AG09309 (cell line): ENCODE measurements at regions not wholly inside any gene's neighbourhood (a gene's known extent, or its start where the extent isn't known, plus 50 kb on each side); places are given as distances from the start of the nearest gene placed in this dataset.

Experiments used
- DNase-seq: peaks from one replicate; pipeline ENCODE4 v3.0.0-alpha.2; 2010; ENCODE audit warnings: low read depth
- H3K4me3 ChIP-seq: 2 replicates; pipeline ENCODE4 v1.5.1; 2011; ENCODE audit warnings: mild to moderate bottlenecking, low read depth, low read length, moderate library complexity; ENCODE audit not compliant: control insufficient read depth
- TF ChIP-seq, protein P1 (sequence below): IDR thresholded peaks from 2 replicates; pipeline ENCODE4 v1.5.1; 2011; ENCODE audit warnings: mild to moderate bottlenecking, low read depth, low read length, inconsistent platforms; ENCODE audit not compliant: insufficient read depth, control insufficient read depth; ENCODE audit errors: missing control alignments

DNA sequence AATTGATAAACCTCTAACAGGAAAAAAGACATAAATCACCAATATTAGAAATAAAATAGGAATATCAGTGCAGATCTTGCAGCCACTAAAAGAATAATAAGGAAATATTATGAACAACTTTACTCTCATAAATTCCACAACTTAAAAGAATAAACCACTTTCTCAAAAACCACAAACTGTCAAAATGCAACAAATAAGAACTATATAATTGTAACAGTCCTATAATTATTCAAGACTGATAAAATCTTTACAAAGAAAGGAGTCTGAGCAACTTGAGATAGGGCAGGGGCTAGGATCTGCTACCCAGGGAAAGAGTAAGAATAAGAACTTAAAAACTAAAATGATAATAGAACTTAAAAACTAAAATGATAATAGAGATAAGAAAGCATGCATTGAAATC lies 169.5 kb upstream of the GDF10 start:
- no peak for DNase-seq
- no peak overlapping the region for H3K4me3 ChIP-seq
- TF ChIP-seq, protein P1, sequence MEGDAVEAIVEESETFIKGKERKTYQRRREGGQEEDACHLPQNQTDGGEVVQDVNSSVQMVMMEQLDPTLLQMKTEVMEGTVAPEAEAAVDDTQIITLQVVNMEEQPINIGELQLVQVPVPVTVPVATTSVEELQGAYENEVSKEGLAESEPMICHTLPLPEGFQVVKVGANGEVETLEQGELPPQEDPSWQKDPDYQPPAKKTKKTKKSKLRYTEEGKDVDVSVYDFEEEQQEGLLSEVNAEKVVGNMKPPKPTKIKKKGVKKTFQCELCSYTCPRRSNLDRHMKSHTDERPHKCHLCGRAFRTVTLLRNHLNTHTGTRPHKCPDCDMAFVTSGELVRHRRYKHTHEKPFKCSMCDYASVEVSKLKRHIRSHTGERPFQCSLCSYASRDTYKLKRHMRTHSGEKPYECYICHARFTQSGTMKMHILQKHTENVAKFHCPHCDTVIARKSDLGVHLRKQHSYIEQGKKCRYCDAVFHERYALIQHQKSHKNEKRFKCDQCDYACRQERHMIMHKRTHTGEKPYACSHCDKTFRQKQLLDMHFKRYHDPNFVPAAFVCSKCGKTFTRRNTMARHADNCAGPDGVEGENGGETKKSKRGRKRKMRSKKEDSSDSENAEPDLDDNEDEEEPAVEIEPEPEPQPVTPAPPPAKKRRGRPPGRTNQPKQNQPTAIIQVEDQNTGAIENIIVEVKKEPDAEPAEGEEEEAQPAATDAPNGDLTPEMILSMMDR: no peak

DNA sequence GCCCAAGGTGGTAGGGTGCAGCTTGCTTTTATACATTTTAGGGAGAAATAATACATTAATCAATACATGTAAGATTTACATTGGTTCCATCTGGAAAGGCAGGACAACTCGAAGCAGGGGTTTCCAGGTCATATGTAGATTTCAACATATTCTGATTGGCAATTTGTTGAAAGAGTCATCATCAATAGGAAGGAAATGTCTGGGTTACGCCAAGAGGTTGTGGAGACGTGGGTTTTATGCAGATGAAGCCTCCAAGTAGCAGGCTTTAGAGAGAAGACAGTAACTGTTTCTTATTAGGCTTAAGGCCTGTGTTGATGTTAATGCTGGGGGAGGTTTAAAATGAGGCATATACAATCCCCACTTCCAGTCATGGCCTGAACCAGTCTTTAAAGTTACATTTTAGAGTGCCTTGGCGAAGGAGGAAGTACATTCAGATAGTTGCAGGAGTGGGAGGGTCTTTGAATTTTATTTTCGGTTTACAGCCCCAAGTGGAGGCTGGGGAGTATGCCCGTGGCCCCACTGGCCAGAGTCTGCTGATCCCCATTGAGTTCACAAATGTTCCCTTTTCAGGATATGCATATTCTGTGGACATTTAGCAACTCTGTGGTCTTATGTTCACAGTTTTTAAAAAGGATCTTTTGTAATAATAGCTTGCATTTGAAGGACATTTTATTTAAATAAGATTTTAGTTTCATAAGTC lies 166.0 kb upstream of the GDF10 start:
- TF ChIP-seq, protein P1: no peak
- no peak overlapping the region for H3K4me3 ChIP-seq
- DNase-seq: no peak

DNA sequence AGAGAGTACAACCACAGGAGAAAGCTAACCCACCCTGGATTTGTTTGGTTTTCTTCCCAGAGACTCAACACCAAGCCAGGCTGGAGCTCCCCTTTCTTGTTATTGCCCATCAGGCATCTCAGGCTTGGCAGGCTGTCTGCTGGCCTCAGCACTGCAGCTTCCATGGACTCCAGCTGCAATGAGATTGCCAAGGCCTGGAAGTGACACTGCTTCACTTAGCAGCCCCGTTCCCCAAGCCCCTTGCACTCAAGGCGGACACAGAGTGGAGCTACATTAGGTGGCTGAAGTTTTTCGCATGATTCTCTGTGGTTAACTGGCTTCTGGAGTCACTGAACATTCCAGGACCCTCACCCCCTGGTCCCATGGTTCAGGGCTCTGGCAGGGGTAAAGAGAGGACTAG lies 163.1 kb upstream of the GDF10 start:
- DNase-seq: no peak
- no peak overlapping the region for H3K4me3 ChIP-seq
- TF ChIP-seq, protein P1: no peak

DNA sequence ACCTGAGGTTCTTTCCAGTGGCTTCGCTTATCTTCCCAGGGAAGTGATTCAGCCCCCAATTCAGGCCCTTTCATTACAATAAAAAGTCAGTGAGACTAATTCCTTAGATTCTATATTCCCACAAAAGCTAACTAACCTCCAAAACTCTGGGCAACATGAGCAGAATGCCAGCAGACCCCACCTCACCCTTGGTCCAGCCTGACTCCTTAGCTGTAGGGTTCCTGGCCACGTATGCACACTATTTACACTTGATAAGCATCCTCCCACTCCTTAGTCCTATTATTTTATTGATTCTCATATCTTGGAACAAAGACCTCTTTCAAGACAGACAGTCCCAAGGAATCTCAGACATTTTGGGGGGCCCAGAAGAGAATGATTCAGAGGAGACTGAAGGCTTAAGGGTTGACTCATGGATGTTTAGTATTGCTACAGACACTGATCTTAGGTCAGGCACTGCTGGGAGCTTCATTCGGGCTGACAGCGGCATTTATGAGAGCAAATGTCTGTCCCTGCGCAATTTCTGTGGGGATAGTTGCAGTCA lies 162.6 kb upstream of the GDF10 start:
- H3K4me3 ChIP-seq: no peak overlapping the region
- peak; percentile 79 for DNase-seq
- TF ChIP-seq, protein P1: no peak

DNA sequence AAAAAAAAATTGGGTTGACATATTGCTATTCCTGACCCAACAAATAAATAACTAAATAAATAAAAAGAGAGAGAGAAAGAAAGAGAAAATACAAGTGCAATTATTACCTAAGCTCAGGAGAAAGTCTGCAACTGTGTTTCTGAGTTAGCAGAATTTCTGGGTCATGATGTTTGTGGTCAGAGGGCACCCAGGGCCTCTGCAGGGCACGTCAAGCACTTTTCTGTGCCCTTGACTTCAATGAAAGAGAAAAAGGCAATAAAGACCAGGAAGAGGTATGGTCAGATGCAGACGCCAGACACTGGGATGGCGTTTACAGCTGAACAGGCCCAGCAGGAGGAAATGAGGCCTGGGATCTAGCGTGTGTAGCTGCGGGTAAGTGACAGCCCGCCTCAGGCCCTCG lies 160.9 kb upstream of the GDF10 start:
- DNase-seq: no peak
- H3K4me3 ChIP-seq: no peak overlapping the region
- TF ChIP-seq, protein P1: no peak

DNA sequence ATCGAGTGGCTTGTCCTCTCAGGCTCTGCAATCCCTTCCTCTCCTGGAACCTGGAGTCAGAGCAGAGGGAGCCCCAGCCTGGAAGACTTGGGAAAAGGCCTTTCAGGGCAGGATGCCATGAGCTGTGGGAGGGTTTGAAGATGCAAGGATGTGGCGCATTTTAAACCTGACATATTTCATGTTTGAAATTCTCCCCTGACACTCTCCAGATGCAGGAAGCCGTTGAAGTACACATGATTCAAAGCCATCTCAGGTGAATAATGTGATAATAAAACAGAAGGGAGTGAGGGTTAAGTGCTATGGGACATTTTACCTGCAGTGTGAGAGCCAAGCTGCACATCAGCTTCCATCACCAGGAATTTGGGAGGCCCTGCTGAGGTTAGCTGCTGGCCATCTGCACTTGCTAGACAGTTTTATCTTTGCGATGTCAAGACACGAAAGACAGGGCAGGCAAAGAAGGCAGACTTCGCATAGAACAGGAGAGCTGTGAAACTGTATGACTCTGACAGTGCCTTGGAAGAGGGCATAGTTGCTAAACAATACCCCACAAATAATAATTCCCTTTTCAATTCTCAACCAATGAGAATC lies 159.1 kb upstream of the GDF10 start:
- TF ChIP-seq, protein P1: no peak

More for the DNA sequence above, 159.1 kb upstream of the GDF10 start:
- no peak overlapping the region for H3K4me3 ChIP-seq
- DNase-seq: no peak
